ENCODE measurements at regions not wholly inside any gene's neighbourhood (a gene's known extent, or its start where the extent isn't known, plus 50 kb on each side); places are given as distances from the start of the nearest gene placed in this dataset.

- FAIRE-seq = no peak
Measured at GRCh38 chr7:52140851-52141250, 824.2 kb upstream of the COBL start.

More at GRCh38 chr7:52140851-52141250, 824.2 kb upstream of the COBL start:
- Histone ChIP-seq H4K91ac (replicated peaks; ENCODE audit: insufficient read length, low read length) (no peak overlapping the region), H3K27ac (ENCODE audit: low read depth, low read length) (no peak overlapping the region), H3K56ac (replicated peaks; ENCODE audit: insufficient read length, low read depth, low read length) (no peak overlapping the region), H3K4me3 (ENCODE audit: extremely low read depth in 1 of 4, insufficient read depth in 2 of 4, low read depth in 3 of 4, low read length in 4 of 4) (no peak overlapping the region), H3K36me3 (ENCODE audit: control insufficient read depth in 2 of 4, insufficient read depth in 4 of 4, low read length in 3 of 4) (no peaks in the 10 kb centered on the region), H3K9ac (replicated peaks in 1 of 4; ENCODE audit: extremely low read depth in 1 of 4, low read depth in 3 of 4, low read length in 3 of 4) (no peak overlapping the region), H2AK5ac (ENCODE audit: low read depth, low read length) (no peak overlapping the region), H3K4ac (replicated peaks; ENCODE audit: insufficient read length, low read depth, low read length) (no peak overlapping the region), H3K79me2 (ENCODE audit: control insufficient read depth in 1 of 2, insufficient read depth in 2 of 2, low read length in 2 of 2) (no peaks in the 10 kb centered on the region), H3K9me3 (ENCODE audit: insufficient read depth in 2 of 2, low read depth in 1 of 2, low read length in 1 of 2) (peaks cover 14 to 15% of the 10 kb centered on the region in 2 experiments), H2BK20ac (ENCODE audit: low read length) (no peak overlapping the region), H2BK12ac (ENCODE audit: low read depth, low read length) (no peak overlapping the region), H3K14ac (ENCODE audit: insufficient read length) (no peak overlapping the region), H4K5ac (ENCODE audit: insufficient read length, low read depth, low read length) (no peak overlapping the region), H4K20me1 (replicated peaks in 1 of 2; ENCODE audit: control insufficient read depth in 1 of 2, insufficient read depth in 2 of 2, low read length in 2 of 2) (no peaks in the 10 kb centered on the region), H3K18ac (ENCODE audit: extremely low read depth, low read length) (no peak overlapping the region), H3K4me1 (replicated peaks in 1 of 4; ENCODE audit: control insufficient read depth in 3 of 4, insufficient read depth in 4 of 4, low read length in 3 of 4) (no peaks in the 10 kb centered on the region), H2BK5ac (ENCODE audit: low read depth, low read length) (no peak overlapping the region), H3K23ac (ENCODE audit: insufficient read length) (no peak overlapping the region), H3K4me2 (ENCODE audit: insufficient read depth in 1 of 2, low read depth in 2 of 2, low read length in 2 of 2) (no peak overlapping the region), H3K23me2 (ENCODE audit: low read depth, low read length) (no peaks in the 10 kb centered on the region; the same call in 1 of the 2 replicates), H2AFZ (ENCODE audit: low read length) (no peak overlapping the region), H2BK120ac (replicated peaks; ENCODE audit: low read depth, low read length) (no peak overlapping the region), H3K79me1 (ENCODE audit: low read depth, low read length) (no peaks in the 10 kb centered on the region), H4K8ac (ENCODE audit: extremely low read depth, insufficient read depth, low read length) (no peak overlapping the region), H2BK15ac (ENCODE audit: low read length) (no peak overlapping the region), H3K27me3 (replicated peaks in 1 of 4; ENCODE audit: control insufficient read depth in 3 of 4, extremely low read depth in 1 of 4, insufficient read depth in 3 of 4, low read length in 3 of 4) (no peaks in the 10 kb centered on the region)
- TF ChIP-seq POU5F1 (IDR thresholded peaks at IDR 0.05; ENCODE audit: low read depth, low read length) = no peak
- WGBS, 2 experiments (ENCODE audit: extremely low coverage in 1 of 2, insufficient coverage in 1 of 2, insufficient read length in 1 of 2, insufficient replicate concordance in 2 of 2, low coverage in 1 of 2, low lambda C conversion rate in 2 of 2, missing lambda C conversion rate in 1 of 2) = 94 to 100% methylated on average over 1 to 4 of the region's 4 CpGs
- CTCF ChIA-PET (ENCODE audit: partially characterized antibody) = no interaction called here
- POLR2A ChIA-PET (ENCODE audit: partially characterized antibody) = no interaction called here
- no peak for DNase-seq (ENCODE audit: low read depth in 1 of 2, low spot score in 2 of 2)

All from H1 (cell line).